AG09319 (cell line): ENCODE measurements at regions not wholly inside any gene's neighbourhood (a gene's known extent, or its start where the extent isn't known, plus 50 kb on each side); places are given as distances from the start of the nearest gene placed in this dataset.

ENCODE experiments used
- DNase-seq: peaks from one replicate; pipeline ENCODE4 v3.0.0-alpha.2; 2010; ENCODE audit warnings: low read depth; ENCODE audit errors: extremely low read depth
- CTCF ChIP-seq: IDR thresholded peaks from 2 replicates; pipeline ENCODE4 v1.5.1; 2011; ENCODE audit warnings: low read depth, mild to moderate bottlenecking, inconsistent platforms, low read length, moderate library complexity

GRCh38 chr2:82491591-82491990 lies 1967.5 kb downstream of the SUCLG1 start:
- no peak for DNase-seq
- TF ChIP-seq CTCF, result no peak

GRCh38 chr2:82487354-82487753 lies 1971.7 kb downstream of the SUCLG1 start:
- no peak for DNase-seq
- no peak for TF ChIP-seq CTCF

- no peak for DNase-seq
- no peak for TF ChIP-seq CTCF
Measured at GRCh38 chr2:82485701-82486100, 1973.4 kb downstream of the SUCLG1 start.

- no peak for DNase-seq
- TF ChIP-seq CTCF, result no peak
Measured at GRCh38 chr2:82481207-82481606, 1977.9 kb downstream of the SUCLG1 start.

GRCh38 chr2:82478641-82479040 lies 1980.4 kb downstream of the SUCLG1 start:
- no peak for DNase-seq
- TF ChIP-seq CTCF, result no peak

GRCh38 chr2:82476094-82476493 lies 1983.0 kb downstream of the SUCLG1 start:
- no peak for TF ChIP-seq CTCF
- no peak for DNase-seq

- TF ChIP-seq CTCF, result no peak
- DNase-seq, result no peak
Measured at GRCh38 chr2:82428251-82428650, 2030.8 kb downstream of the SUCLG1 start.

- TF ChIP-seq CTCF, result no peak
Measured at GRCh38 chr2:82412021-82412420, 2047.1 kb downstream of the SUCLG1 start.

More at GRCh38 chr2:82412021-82412420, 2047.1 kb downstream of the SUCLG1 start:
- no peak for DNase-seq
